ENCODE measurements at regions not wholly inside any gene's neighbourhood (a gene's known extent, or its start where the extent isn't known, plus 50 kb on each side); places are given as distances from the start of the nearest gene placed in this dataset.

DNA sequence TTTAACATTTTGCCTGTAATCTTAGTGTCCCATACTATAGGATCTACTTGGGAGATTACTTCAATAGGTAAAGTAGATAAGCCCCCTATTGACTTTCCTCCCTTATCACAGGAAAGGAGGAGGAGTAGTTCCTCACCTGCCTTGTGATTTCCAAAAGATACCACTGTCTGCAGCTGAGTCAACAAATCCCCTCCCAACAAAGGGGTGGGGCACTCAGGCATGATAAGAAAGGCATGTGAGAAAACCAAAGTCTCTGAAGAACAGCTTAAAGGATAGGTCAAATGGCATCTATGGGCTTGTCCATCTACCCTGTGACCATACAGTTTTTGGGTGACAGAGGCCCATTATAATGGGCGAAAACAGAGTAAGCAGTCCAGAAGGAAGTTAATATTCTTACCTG is 71.3 kb upstream of the WNT7A start:
- DNase-seq (ENCODE audit: low read depth) (no peak), FAIRE-seq (no peak)
- H3K36me3 ChIP-seq (ENCODE audit: insufficient read depth, low read length) = no peaks in the 10 kb centered on the region
- Mint-ChIP-seq H3K36me3 (ENCODE audit: low read depth, unreplicated experiment) (no peaks in the 10 kb centered on the region), H3K27me3 (ENCODE audit: low read depth, unreplicated experiment) (peaks cover 31% of the 10 kb centered on the region), H3K4me3 (ENCODE audit: unreplicated experiment) (no peak overlapping the region), H3K4me1 (ENCODE audit: low read depth, unreplicated experiment) (no peaks in the 10 kb centered on the region), H3K27ac (ENCODE audit: unreplicated experiment) (no peak overlapping the region), H3K9me3 (ENCODE audit: unreplicated experiment) (peaks cover 12% of the 10 kb centered on the region)
- H3K4me2 ChIP-seq (ENCODE audit: low read length) = no peak overlapping the region
- H2AFZ ChIP-seq (ENCODE audit: low read depth, low read length) = no peak overlapping the region
- no peak overlapping the region for H3K9ac ChIP-seq (ENCODE audit: low read length)
- no peak for TF ChIP-seq EZH2 (IDR thresholded peaks at IDR 0.05; ENCODE audit: insufficient read depth, low read length)
- TF ChIP-seq, protein P1, sequence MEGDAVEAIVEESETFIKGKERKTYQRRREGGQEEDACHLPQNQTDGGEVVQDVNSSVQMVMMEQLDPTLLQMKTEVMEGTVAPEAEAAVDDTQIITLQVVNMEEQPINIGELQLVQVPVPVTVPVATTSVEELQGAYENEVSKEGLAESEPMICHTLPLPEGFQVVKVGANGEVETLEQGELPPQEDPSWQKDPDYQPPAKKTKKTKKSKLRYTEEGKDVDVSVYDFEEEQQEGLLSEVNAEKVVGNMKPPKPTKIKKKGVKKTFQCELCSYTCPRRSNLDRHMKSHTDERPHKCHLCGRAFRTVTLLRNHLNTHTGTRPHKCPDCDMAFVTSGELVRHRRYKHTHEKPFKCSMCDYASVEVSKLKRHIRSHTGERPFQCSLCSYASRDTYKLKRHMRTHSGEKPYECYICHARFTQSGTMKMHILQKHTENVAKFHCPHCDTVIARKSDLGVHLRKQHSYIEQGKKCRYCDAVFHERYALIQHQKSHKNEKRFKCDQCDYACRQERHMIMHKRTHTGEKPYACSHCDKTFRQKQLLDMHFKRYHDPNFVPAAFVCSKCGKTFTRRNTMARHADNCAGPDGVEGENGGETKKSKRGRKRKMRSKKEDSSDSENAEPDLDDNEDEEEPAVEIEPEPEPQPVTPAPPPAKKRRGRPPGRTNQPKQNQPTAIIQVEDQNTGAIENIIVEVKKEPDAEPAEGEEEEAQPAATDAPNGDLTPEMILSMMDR (IDR thresholded peaks at IDR 0.05; ENCODE audit: insufficient read depth, low read depth, low read length) = no peak
- no peak overlapping the region for H3K4me3 ChIP-seq (ENCODE audit: insufficient read depth, low read depth, low read length)
- no peaks in the 10 kb centered on the region for H3K79me2 ChIP-seq (ENCODE audit: insufficient read depth, low read length)
- H3K27me3 ChIP-seq (ENCODE audit: insufficient read depth, low read length) = no peaks in the 10 kb centered on the region
- H3K27ac ChIP-seq (ENCODE audit: low read depth, low read length) = no peak overlapping the region
- no peaks in the 10 kb centered on the region for H3K9me3 ChIP-seq (ENCODE audit: insufficient read depth, low read depth, low read length)
- H3K4me1 ChIP-seq (ENCODE audit: insufficient read depth, low read length) = no peaks in the 10 kb centered on the region
- H4K20me1 ChIP-seq (ENCODE audit: insufficient read depth, low read length) = no peaks in the 10 kb centered on the region

DNA sequence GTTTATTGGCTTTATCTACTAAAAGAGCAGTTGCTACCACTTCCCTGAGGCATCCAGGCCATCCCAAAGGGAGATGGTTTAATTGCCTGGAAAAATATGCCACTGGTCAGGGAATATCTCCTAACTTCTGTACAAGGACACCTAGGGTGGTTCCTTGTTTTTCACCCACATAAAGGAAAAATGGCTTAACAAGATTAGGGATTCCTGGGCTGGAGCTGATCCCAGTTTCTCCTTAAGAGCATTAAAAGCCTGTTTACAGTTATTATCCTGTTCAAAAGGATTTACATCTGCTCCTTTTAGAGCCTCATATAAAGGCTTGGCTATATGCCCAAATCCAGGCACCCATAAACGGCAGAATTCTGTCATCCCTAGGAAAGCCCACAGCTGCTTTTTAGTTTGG is 70.2 kb upstream of the WNT7A start:
- TF ChIP-seq, protein P1 (IDR thresholded peaks at IDR 0.05; ENCODE audit: insufficient read depth, low read depth, low read length) = no peak
- Mint-ChIP-seq H3K27ac (ENCODE audit: unreplicated experiment) (no peak overlapping the region), H3K9me3 (ENCODE audit: unreplicated experiment) (peaks cover 16% of the 10 kb centered on the region), H3K27me3 (ENCODE audit: low read depth, unreplicated experiment) (peaks cover 27% of the 10 kb centered on the region), H3K4me3 (ENCODE audit: unreplicated experiment) (no peak overlapping the region), H3K4me1 (ENCODE audit: low read depth, unreplicated experiment) (no peaks in the 10 kb centered on the region), H3K36me3 (ENCODE audit: low read depth, unreplicated experiment) (no peaks in the 10 kb centered on the region)
- no peak overlapping the region for H2AFZ ChIP-seq (ENCODE audit: low read depth, low read length)
- no peak overlapping the region for H3K9ac ChIP-seq (ENCODE audit: low read length)
- no peaks in the 10 kb centered on the region for H3K36me3 ChIP-seq (ENCODE audit: insufficient read depth, low read length)
- no peak overlapping the region for H3K4me3 ChIP-seq (ENCODE audit: insufficient read depth, low read depth, low read length)
- no peak for DNase-seq (ENCODE audit: low read depth)
- H3K79me2 ChIP-seq (ENCODE audit: insufficient read depth, low read length) = no peaks in the 10 kb centered on the region
- no peak overlapping the region for H3K4me2 ChIP-seq (ENCODE audit: low read length)
- no peaks in the 10 kb centered on the region for H3K9me3 ChIP-seq (ENCODE audit: insufficient read depth, low read depth, low read length)
- H3K27me3 ChIP-seq (ENCODE audit: insufficient read depth, low read length) = no peaks in the 10 kb centered on the region
- no peaks in the 10 kb centered on the region for H4K20me1 ChIP-seq (ENCODE audit: insufficient read depth, low read length)
- no peaks in the 10 kb centered on the region for H3K4me1 ChIP-seq (ENCODE audit: insufficient read depth, low read length)
- no peak for FAIRE-seq
- no peak overlapping the region for H3K27ac ChIP-seq (ENCODE audit: low read depth, low read length)

DNA sequence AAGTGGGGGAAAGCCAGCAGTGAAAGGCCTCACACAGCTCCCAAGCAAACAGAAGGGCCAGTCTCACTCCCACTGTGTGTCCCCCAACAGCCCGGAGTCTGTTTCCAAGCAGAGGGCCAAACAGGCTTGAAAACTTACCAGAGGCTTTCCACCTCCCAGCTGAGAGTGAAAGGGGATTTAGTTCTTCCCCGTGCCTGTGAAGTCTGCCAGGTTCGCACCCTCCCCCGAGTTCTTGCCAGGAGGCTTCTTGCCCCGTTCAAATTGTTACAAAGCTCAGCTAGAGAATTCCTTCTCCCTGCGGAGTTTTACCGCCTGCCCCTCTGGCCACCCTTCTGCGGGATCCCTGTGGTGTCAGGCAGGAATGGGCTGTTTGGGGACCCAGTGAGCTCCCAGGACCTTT is 68.0 kb upstream of the WNT7A start:
- no peak for FAIRE-seq
- no peak overlapping the region for H3K4me3 ChIP-seq (ENCODE audit: insufficient read depth, low read depth, low read length)
- H3K4me3 Mint-ChIP-seq (ENCODE audit: unreplicated experiment) = no peak overlapping the region

More for the DNA sequence above, 68.0 kb upstream of the WNT7A start:
- Histone ChIP-seq H3K36me3 (ENCODE audit: insufficient read depth, low read length) (no peaks in the 10 kb centered on the region), H3K9me3 (ENCODE audit: insufficient read depth, low read depth, low read length) (no peaks in the 10 kb centered on the region), H3K27me3 (ENCODE audit: insufficient read depth, low read length) (no peaks in the 10 kb centered on the region), H3K4me2 (ENCODE audit: low read length) (no peak overlapping the region), H2AFZ (ENCODE audit: low read depth, low read length) (no peak overlapping the region), H4K20me1 (ENCODE audit: insufficient read depth, low read length) (no peaks in the 10 kb centered on the region), H3K79me2 (ENCODE audit: insufficient read depth, low read length) (no peaks in the 10 kb centered on the region), H3K4me1 (ENCODE audit: insufficient read depth, low read length) (no peaks in the 10 kb centered on the region), H3K27ac (ENCODE audit: low read depth, low read length) (no peak overlapping the region), H3K9ac (ENCODE audit: low read length) (no peak overlapping the region)
- no peaks in the 10 kb centered on the region for H3K36me3 Mint-ChIP-seq (ENCODE audit: low read depth, unreplicated experiment)
- no peak for DNase-seq (ENCODE audit: low read depth)
- H3K27me3 Mint-ChIP-seq (ENCODE audit: low read depth, unreplicated experiment) = peaks cover 18% of the 10 kb centered on the region
- H3K9me3 Mint-ChIP-seq (ENCODE audit: unreplicated experiment) = peaks cover 21% of the 10 kb centered on the region
- no peak for TF ChIP-seq EZH2 (IDR thresholded peaks at IDR 0.05; ENCODE audit: insufficient read depth, low read length)
- TF ChIP-seq, protein P1 (IDR thresholded peaks at IDR 0.05; ENCODE audit: insufficient read depth, low read depth, low read length) = no peak
- H3K4me1 Mint-ChIP-seq (ENCODE audit: low read depth, unreplicated experiment) = no peaks in the 10 kb centered on the region
- H3K27ac Mint-ChIP-seq (ENCODE audit: unreplicated experiment) = no peak overlapping the region

Data from astrocyte (in vitro differentiated cells and primary cell).